HG02763 (cell line): ENCODE measurements at regions not wholly inside any gene's neighbourhood (a gene's known extent, or its start where the extent isn't known, plus 50 kb on each side); places are given as distances from the start of the nearest gene placed in this dataset.
"Not testable (repeated sequence)": the region's sequence is repeated elsewhere in the genome, so short reads cannot be mapped to it uniquely, and the experiment has no call there.

ENCODE experiments used
- ATAC-seq: cut with Tn5 transposase; IDR thresholded peaks from one replicate; pipeline ENCODE4 v1.9.1; 2021; ENCODE audit warnings: mild to moderate bottlenecking, moderate library complexity; ENCODE audit not compliant: unreplicated experiment

DNA sequence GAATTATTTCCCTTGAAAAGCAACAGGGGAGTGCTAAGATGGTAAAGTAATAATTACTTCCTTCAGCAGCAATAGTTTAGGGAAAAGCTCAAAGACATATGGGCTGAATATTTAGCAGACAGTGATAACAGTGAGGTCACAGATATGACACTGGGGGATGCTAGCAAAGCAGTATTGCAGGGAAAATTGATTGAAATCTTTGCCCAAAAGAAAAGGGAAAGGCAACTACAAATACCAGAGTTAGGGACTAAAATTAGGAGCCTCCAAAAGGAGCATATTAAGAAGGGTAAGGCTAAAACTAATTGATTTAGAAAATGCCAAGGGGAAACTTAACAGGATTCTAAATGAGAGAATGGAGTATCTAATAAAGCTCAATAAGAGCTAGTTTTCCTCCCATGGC lies 1191.3 kb upstream of the TENM3 start:
- no peak for ATAC-seq

DNA sequence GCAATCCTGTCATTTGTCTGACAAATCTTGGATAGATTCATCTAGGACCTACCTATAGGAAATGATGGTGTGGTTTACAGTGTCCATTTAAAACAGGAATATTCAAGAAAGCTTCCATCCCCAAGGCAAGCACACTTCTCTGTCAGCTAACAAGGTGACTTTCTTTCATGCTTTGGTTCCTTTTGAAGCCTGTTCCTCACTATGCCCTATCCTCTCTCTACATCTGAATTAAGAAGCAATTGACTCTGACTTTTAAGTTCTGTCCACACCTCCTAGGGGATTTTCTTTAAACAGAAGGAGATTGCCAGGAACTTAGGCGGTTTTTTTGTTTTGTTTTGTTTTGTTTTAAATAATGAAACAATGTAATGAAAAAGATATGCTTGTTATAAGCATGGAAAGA lies 1181.4 kb upstream of the TENM3 start:
- no peak for ATAC-seq

- no peak for ATAC-seq
Measured at GRCh38 chr4:181063212-181063611, 1180.0 kb upstream of the TENM3 start.

GRCh38 chr4:181077341-181077740 lies 1165.9 kb upstream of the TENM3 start:
- ATAC-seq = no peak

DNA sequence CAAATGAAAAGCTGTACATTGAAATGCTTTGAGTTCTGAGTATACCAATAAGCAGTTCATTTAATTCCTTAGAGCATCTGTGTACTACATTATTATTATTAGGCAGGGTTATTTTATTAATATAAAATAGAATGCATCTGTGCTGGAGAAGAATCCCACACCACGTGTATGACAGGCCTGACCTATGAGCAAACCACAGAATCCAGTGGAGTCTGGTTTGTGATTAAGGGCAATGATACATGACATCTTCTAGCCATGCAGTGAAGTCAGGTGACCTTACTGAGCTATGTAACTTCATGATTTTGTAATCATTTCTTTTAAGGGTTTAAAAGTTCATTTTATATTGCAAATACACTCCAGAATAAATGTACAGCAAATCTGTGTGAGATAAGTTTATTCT lies 1165.0 kb upstream of the TENM3 start:
- no peak for ATAC-seq

DNA sequence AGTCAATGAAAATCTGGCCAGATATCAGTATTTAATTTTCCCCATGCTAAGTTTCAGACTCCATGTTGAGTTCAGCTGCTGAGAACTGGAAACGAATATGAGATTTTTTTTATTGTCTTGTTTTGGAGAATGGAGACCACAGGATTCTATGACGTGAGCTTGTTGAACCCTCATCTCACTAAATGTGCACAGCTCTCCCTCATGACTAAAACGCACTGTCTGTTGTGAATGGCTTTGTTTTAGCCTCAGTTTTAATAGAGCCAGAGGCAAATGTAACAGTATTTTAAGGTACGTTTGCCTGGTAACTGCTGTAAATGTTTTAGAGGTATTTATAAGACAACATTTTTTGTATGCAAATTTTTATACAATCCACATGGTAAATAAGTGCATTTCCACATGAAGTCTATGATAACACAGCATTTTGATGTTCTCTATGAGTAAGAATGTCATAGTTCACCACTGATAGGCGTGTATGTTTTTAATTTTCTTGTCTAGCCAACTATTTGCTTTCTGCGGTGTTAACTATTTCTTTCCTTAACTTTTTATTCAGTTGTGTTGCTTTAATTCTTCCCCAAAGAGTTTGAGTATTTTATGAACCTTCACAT lies 1159.3 kb upstream of the TENM3 start:
- no peak for ATAC-seq

- ATAC-seq = no peak
Measured at GRCh38 chr4:181085557-181085956, 1157.6 kb upstream of the TENM3 start.

DNA sequence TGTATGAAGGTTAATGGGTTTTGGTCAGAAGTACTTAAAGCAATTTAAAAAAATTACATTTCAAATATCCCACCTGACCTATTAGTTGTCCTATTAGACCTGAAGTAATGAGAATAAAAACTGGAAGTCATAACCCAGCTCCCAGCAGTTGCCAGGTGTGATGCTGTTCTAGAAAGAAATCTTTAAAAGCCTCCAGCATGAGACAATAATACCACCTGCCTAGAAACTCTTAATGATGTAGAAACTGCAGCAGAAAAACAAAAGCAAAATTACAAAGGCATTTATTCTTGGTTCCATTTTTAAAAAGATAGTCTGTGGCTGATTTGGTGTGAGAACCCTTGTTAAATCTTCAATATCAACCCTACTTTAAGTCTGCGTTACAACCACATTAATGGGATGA lies 1137.7 kb upstream of the TENM3 start:
- ATAC-seq = no peak

- ATAC-seq = no peak
Measured at GRCh38 chr4:181106398-181106797, 1136.8 kb upstream of the TENM3 start.

- ATAC-seq = no peak
Measured at GRCh38 chr4:181108237-181108636, 1135.0 kb upstream of the TENM3 start.

- ATAC-seq = no peak
Measured at GRCh38 chr4:181119186-181119585, 1124.0 kb upstream of the TENM3 start.

- ATAC-seq = no peak
Measured at GRCh38 chr4:181121733-181122132, 1121.5 kb upstream of the TENM3 start.

GRCh38 chr4:181127171-181127570 lies 1116.0 kb upstream of the TENM3 start:
- ATAC-seq = no peak

DNA sequence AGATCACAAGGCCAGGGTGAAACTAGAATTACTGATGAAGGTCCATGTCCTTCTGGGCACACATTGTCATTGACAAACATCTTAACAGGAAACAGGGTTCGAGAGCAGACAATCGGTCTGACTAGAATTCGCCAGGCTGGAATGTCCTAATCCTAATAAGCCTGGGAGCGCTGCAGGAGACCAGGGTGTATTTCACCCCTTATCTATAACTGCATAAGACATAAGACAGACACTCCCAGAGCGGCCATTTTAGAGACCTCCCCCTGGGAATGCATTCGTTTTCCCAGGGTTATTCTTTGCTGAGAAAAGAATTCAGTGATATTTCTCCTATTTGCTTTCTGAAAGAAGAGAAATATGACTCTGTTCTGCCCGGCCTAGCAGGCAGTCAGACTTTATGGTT lies 1112.9 kb upstream of the TENM3 start:
- ATAC-seq = not testable (repeated sequence)

DNA sequence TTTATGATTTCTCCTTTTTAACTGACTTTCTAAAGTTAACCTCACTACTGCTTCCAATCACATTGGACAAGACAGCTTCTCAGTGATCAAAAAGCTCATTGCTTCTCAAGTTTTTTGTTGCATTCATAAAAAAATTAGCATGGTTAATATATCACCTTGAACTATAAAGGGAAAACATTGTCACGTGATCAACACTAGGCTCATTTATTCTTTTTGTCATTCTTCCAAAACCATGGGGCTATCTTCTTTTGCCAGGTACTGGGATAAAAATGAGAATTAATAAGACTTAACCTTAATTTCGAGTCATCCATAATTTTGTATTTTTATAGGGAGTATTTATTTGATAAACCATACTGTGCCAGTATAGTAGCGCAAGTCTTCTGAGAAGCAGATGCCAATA lies 1105.9 kb upstream of the TENM3 start:
- ATAC-seq = no peak

GRCh38 chr4:181138116-181138515 lies 1105.1 kb upstream of the TENM3 start:
- no peak for ATAC-seq

DNA sequence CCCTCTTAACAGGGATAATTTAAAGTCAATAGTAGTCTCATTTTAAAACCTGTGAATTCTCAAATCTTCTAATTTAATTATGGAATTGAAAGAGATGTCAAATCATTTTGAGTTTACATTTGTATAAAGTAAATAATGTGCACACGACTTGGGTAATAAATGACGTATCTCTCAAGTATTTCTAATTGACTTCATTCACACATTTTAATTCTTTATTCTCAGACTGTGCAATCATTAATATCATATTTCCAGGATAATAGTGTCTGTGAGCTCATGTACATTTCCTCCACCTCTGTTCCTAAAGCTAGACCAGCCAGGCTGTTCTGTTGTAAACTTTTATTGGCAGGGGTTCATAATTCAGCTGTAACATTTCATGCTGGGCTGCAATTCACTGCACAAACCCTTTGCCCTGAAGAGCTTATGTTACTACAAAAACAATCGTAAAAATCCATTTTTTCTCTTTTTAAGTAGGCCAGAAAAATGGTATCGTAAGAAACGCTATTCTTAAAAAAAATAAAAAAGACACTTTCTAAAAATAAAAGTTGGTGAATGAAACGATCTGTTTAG lies 1103.1 kb upstream of the TENM3 start:
- ATAC-seq = no peak

GRCh38 chr4:181143250-181143854 lies 1099.8 kb upstream of the TENM3 start:
- ATAC-seq = peak; percentile 83

- ATAC-seq = no peak
Measured at GRCh38 chr4:181146051-181146450, 1097.2 kb upstream of the TENM3 start.

GRCh38 chr4:181147416-181147951 lies 1095.7 kb upstream of the TENM3 start:
- no peak for ATAC-seq

GRCh38 chr4:181148470-181148869 lies 1094.7 kb upstream of the TENM3 start:
- ATAC-seq = no peak

DNA sequence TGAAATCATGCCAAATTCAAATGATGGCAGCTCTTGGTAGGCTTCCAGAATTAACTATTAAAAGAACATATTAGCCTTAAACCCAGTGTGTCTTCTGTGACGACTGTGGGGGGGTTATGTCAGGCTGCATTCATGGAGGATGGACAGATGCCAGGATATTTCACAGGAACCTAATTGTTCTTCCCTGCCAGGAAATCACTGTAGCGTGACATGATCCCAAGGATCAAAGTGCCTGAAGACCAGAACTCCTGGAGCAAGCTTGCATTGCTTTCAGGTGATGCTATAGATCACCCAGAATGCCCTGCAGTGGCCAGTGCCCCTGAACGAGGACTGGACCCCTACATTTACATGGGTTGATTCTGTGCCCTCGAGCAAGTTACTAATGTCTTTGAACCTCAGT lies 1093.0 kb upstream of the TENM3 start:
- no peak for ATAC-seq
